ENCODE measurements at regions not wholly inside any gene's neighbourhood (a gene's known extent, or its start where the extent isn't known, plus 50 kb on each side); places are given as distances from the start of the nearest gene placed in this dataset.

DNA sequence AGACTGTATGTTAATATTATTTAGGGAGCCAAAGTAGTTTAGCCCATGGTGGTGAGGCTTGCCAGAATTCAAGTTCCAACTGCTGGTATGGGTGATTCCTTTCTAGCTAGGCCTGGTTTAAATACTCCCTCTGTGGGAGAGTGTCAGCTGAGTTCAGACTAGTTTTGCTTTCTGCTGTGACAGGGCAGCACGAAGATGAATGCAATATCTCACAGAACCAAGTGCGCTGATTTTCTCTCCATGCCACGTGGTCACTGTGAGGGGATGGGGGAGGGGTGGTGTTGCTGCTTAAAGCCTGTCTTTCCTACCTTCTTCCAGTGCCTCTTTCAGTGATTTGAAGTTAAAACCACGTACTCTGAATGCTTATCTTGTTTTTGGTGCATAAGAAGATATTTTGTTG lies 445.7 kb upstream of the CXorf51B start:
- TF ChIP-seq CTCF (IDR thresholded peaks at IDR 0.05) (no peak), ZFX (IDR thresholded peaks at IDR 0.05; ENCODE audit: borderline replicate concordance) (no peak)
